HG03521 (cell line): ENCODE measurements at regions not wholly inside any gene's neighbourhood (a gene's known extent, or its start where the extent isn't known, plus 50 kb on each side); places are given as distances from the start of the nearest gene placed in this dataset.
"Not testable (repeated sequence)": the region's sequence is repeated elsewhere in the genome, so short reads cannot be mapped to it uniquely, and the experiment has no call there.

Source experiments
- ATAC-seq: cut with Tn5 transposase; IDR thresholded peaks from one replicate; pipeline ENCODE4 v1.9.1; 2021; ENCODE audit warnings: mild to moderate bottlenecking, moderate library complexity; ENCODE audit not compliant: unreplicated experiment

GRCh38 chr11:112533682-112534081 is 273.0 kb upstream of the PLET1 start:
- ATAC-seq: no peak

GRCh38 chr11:112534208-112534607 is 273.5 kb upstream of the PLET1 start:
- no peak for ATAC-seq

GRCh38 chr11:112537026-112537425 is 276.4 kb upstream of the PLET1 start:
- ATAC-seq: no peak

GRCh38 chr11:112537846-112538330 is 277.2 kb upstream of the PLET1 start:
- no peak for ATAC-seq

- ATAC-seq: no peak
Measured at GRCh38 chr11:112538534-112539280, 278.0 kb upstream of the PLET1 start.

- not testable (repeated sequence) for ATAC-seq
Measured at GRCh38 chr11:112539281-112539555, 278.6 kb upstream of the PLET1 start.

GRCh38 chr11:112539741-112540140 is 279.1 kb upstream of the PLET1 start:
- no peak for ATAC-seq

- ATAC-seq: no peak
Measured at GRCh38 chr11:112540261-112540660, 279.6 kb upstream of the PLET1 start.

GRCh38 chr11:112541140-112542046 is 280.7 kb upstream of the PLET1 start:
- no peak for ATAC-seq

GRCh38 chr11:112542479-112542878 is 281.8 kb upstream of the PLET1 start:
- ATAC-seq: no peak

- no peak for ATAC-seq
Measured at GRCh38 chr11:112543390-112543789, 282.7 kb upstream of the PLET1 start.

GRCh38 chr11:112548641-112549040 is 288.0 kb upstream of the PLET1 start:
- ATAC-seq: no peak

- no peak for ATAC-seq
Measured at GRCh38 chr11:112553205-112553731, 292.6 kb upstream of the PLET1 start.

GRCh38 chr11:112554586-112554985 is 293.9 kb upstream of the PLET1 start:
- ATAC-seq: no peak

GRCh38 chr11:112555491-112556364 is 295.1 kb upstream of the PLET1 start:
- no peak for ATAC-seq

- no peak for ATAC-seq
Measured at GRCh38 chr11:112558691-112559090, 298.0 kb upstream of the PLET1 start.

- ATAC-seq: no peak
Measured at GRCh38 chr11:112563808-112564207, 303.1 kb upstream of the PLET1 start.

- no peak for ATAC-seq
Measured at GRCh38 chr11:112564228-112564955, 303.7 kb upstream of the PLET1 start.

GRCh38 chr11:112565551-112565950 is 304.9 kb upstream of the PLET1 start:
- ATAC-seq: no peak

- no peak for ATAC-seq
Measured at GRCh38 chr11:112566124-112566523, 305.5 kb upstream of the PLET1 start.
